GM18505 (cell line): ENCODE measurements at regions not wholly inside any gene's neighbourhood (a gene's known extent, or its start where the extent isn't known, plus 50 kb on each side); places are given as distances from the start of the nearest gene placed in this dataset.
"Not testable (repeated sequence)": the region's sequence is repeated elsewhere in the genome, so short reads cannot be mapped to it uniquely, and the experiment has no call there.

Source experiments
- ATAC-seq: cut with Tn5 transposase; IDR thresholded peaks from one replicate; pipeline ENCODE4 v1.9.1; 2021; ENCODE audit not compliant: unreplicated experiment

- ATAC-seq, result not testable (repeated sequence)
Observed at GRCh38 chr21:6126976-6127732, 4394.2 kb upstream of the TPTE start.

GRCh38 chr21:6130734-6131133, 4390.6 kb upstream of the TPTE start:
- ATAC-seq, result not testable (repeated sequence)

- not testable (repeated sequence) for ATAC-seq
Observed at GRCh38 chr21:6133373-6133772, 4388.0 kb upstream of the TPTE start.

- not testable (repeated sequence) for ATAC-seq
Observed at GRCh38 chr21:6133852-6134630, 4387.3 kb upstream of the TPTE start.

GRCh38 chr21:6136732-6137131, 4384.7 kb upstream of the TPTE start:
- not testable (repeated sequence) for ATAC-seq

- not testable (repeated sequence) for ATAC-seq
Observed at GRCh38 chr21:6138244-6139136, 4382.9 kb upstream of the TPTE start.

GRCh38 chr21:6139331-6139730, 4382.1 kb upstream of the TPTE start:
- ATAC-seq, result not testable (repeated sequence)

- not testable (repeated sequence) for ATAC-seq
Observed at GRCh38 chr21:6139862-6140261, 4381.5 kb upstream of the TPTE start.

GRCh38 chr21:6140467-6141137, 4380.8 kb upstream of the TPTE start:
- not testable (repeated sequence) for ATAC-seq

GRCh38 chr21:6141138-6141474, 4380.3 kb upstream of the TPTE start:
- not testable (repeated sequence) for ATAC-seq

GRCh38 chr21:6153154-6153553, 4368.2 kb upstream of the TPTE start:
- not testable (repeated sequence) for ATAC-seq

GRCh38 chr21:6154524-6155320, 4366.7 kb upstream of the TPTE start:
- not testable (repeated sequence) for ATAC-seq

- not testable (repeated sequence) for ATAC-seq
Observed at GRCh38 chr21:6156712-6157389, 4364.5 kb upstream of the TPTE start.

GRCh38 chr21:6157515-6157914, 4363.9 kb upstream of the TPTE start:
- ATAC-seq, result not testable (repeated sequence)

GRCh38 chr21:6158171-6158570, 4363.2 kb upstream of the TPTE start:
- not testable (repeated sequence) for ATAC-seq
